Retinal pigment epithelial cell (primary cell): ENCODE measurements at regions not wholly inside any gene's neighbourhood (a gene's known extent, or its start where the extent isn't known, plus 50 kb on each side); places are given as distances from the start of the nearest gene placed in this dataset.
"Not testable (repeated sequence)": the region's sequence is repeated elsewhere in the genome, so short reads cannot be mapped to it uniquely, and the experiment has no call there.

Source experiments
- DNase-seq: peaks from one replicate; pipeline ENCODE4 v3.0.0-alpha.2; 2010; ENCODE audit warnings: low read depth
- H3K4me3 ChIP-seq: 2 replicates; pipeline ENCODE4 v1.5.1; 2011; ENCODE audit warnings: mild to moderate bottlenecking, low read length, control low read depth, moderate library complexity
- CTCF ChIP-seq: conservative IDR thresholded peaks from 2 replicates; pipeline ENCODE4 v1.5.1; 2011; ENCODE audit warnings: low read depth, low read length, control low read depth, inconsistent platforms

- no peak for TF ChIP-seq CTCF
- DNase-seq = no peak
- H3K4me3 ChIP-seq = no peak overlapping the region
Measured at GRCh38 chr5:102663749-102664530, 91.2 kb upstream of the PAM start.

GRCh38 chr5:102664616-102665335 is 90.3 kb upstream of the PAM start:
- no peak for TF ChIP-seq CTCF
- no peak overlapping the region for H3K4me3 ChIP-seq
- no peak for DNase-seq

- no peak overlapping the region for H3K4me3 ChIP-seq
- peak; percentile 70 for DNase-seq
- TF ChIP-seq CTCF = no peak
Measured at GRCh38 chr5:102666164-102666946, 88.8 kb upstream of the PAM start.

GRCh38 chr5:102668220-102668932 is 86.7 kb upstream of the PAM start:
- H3K4me3 ChIP-seq = no peak overlapping the region
- no peak for DNase-seq
- TF ChIP-seq CTCF = no peak

- TF ChIP-seq CTCF = peak; percentile 70
- DNase-seq = no peak
- no peak overlapping the region for H3K4me3 ChIP-seq
Measured at GRCh38 chr5:102670224-102670836, 84.8 kb upstream of the PAM start.

GRCh38 chr5:102671033-102671734 is 83.9 kb upstream of the PAM start:
- not testable (repeated sequence) for DNase-seq, H3K4me3 ChIP-seq
